D341Med (cell line): ENCODE measurements at regions not wholly inside any gene's neighbourhood (a gene's known extent, or its start where the extent isn't known, plus 50 kb on each side); places are given as distances from the start of the nearest gene placed in this dataset.
"Not testable (repeated sequence)": the region's sequence is repeated elsewhere in the genome, so short reads cannot be mapped to it uniquely, and the experiment has no call there.

Source experiments
- DNase-seq: peaks from one replicate; pipeline ENCODE4 v3.0.0; 2012; ENCODE audit warnings: low spot score

GRCh38 chr9:82449986-82450385 lies 461.4 kb downstream of the SPATA31D1 start:
- DNase-seq: no peak

- no peak for DNase-seq
Observed at GRCh38 chr9:82454509-82455190, 466.1 kb downstream of the SPATA31D1 start.

GRCh38 chr9:82456642-82457041 lies 468.1 kb downstream of the SPATA31D1 start:
- DNase-seq: no peak

- no peak for DNase-seq
Observed at GRCh38 chr9:82457298-82457697, 468.7 kb downstream of the SPATA31D1 start.

GRCh38 chr9:82457891-82458290 lies 469.3 kb downstream of the SPATA31D1 start:
- DNase-seq: no peak

GRCh38 chr9:82458296-82458695 lies 469.7 kb downstream of the SPATA31D1 start:
- no peak for DNase-seq

- no peak for DNase-seq
Observed at GRCh38 chr9:82466616-82467260, 478.2 kb downstream of the SPATA31D1 start.

GRCh38 chr9:82467436-82467835 lies 478.9 kb downstream of the SPATA31D1 start:
- no peak for DNase-seq

- DNase-seq: no peak
Observed at GRCh38 chr9:82474235-82474634, 485.7 kb downstream of the SPATA31D1 start.

- DNase-seq: no peak
Observed at GRCh38 chr9:82475584-82476301, 487.2 kb downstream of the SPATA31D1 start.

GRCh38 chr9:82480921-82481320 lies 492.3 kb downstream of the SPATA31D1 start:
- DNase-seq: no peak

- DNase-seq: no peak
Observed at GRCh38 chr9:82487935-82488312, 499.4 kb downstream of the SPATA31D1 start.

GRCh38 chr9:82488313-82489200 lies 500.0 kb downstream of the SPATA31D1 start:
- DNase-seq: no peak

- DNase-seq: no peak
Observed at GRCh38 chr9:82489201-82489821, 500.7 kb downstream of the SPATA31D1 start.

GRCh38 chr9:82490019-82490499 lies 501.5 kb downstream of the SPATA31D1 start:
- DNase-seq: no peak

GRCh38 chr9:82490821-82491220 lies 502.2 kb downstream of the SPATA31D1 start:
- not testable (repeated sequence) for DNase-seq

- no peak for DNase-seq
Observed at GRCh38 chr9:82491604-82492003, 503.0 kb downstream of the SPATA31D1 start.

- no peak for DNase-seq
Observed at GRCh38 chr9:82492274-82492673, 503.7 kb downstream of the SPATA31D1 start.

- DNase-seq: no peak
Observed at GRCh38 chr9:82495884-82496777, 507.6 kb downstream of the SPATA31D1 start.

- DNase-seq: no peak
Observed at GRCh38 chr9:82498541-82499317, 510.2 kb downstream of the SPATA31D1 start.
